B cell (primary cell): ENCODE measurements at regions not wholly inside any gene's neighbourhood (a gene's known extent, or its start where the extent isn't known, plus 50 kb on each side); places are given as distances from the start of the nearest gene placed in this dataset.

Experiments used
- EZH2 ChIP-seq: IDR thresholded peaks from 2 replicates; pipeline ENCODE4 v1.6.1; 2012; ENCODE audit warnings: borderline replicate concordance, low read depth, mild to moderate bottlenecking, moderate library complexity, low read length; ENCODE audit not compliant: insufficient read depth, poor library complexity, severe bottlenecking
- TF ChIP-seq, protein P1 (sequence below): fragments of 200-600 bp; IDR thresholded peaks from one replicate; pipeline ENCODE4 v1.8.0; 2022; ENCODE audit warnings: antibody characterized with exemption, mild to moderate bottlenecking

DNA sequence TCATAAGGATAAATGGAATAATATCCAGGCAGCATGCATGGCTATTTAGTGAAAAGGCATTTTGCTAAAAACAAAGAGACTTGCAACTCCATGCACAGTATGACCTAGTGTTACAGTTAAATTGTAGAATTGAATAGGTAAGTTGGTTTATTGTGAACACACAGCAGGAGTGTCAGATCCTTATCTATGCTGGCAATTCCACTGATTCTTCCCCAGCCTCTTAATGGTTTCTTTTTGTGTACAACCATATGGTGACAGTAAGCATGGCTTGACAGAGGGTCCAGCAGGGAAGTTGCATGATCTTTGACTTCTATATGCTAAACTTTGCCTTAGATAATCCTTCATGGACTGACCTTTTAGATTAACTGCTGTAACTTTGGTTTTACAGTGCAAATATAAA lies 936.6 kb upstream of the EPHA5 start:
- TF ChIP-seq, protein P1, sequence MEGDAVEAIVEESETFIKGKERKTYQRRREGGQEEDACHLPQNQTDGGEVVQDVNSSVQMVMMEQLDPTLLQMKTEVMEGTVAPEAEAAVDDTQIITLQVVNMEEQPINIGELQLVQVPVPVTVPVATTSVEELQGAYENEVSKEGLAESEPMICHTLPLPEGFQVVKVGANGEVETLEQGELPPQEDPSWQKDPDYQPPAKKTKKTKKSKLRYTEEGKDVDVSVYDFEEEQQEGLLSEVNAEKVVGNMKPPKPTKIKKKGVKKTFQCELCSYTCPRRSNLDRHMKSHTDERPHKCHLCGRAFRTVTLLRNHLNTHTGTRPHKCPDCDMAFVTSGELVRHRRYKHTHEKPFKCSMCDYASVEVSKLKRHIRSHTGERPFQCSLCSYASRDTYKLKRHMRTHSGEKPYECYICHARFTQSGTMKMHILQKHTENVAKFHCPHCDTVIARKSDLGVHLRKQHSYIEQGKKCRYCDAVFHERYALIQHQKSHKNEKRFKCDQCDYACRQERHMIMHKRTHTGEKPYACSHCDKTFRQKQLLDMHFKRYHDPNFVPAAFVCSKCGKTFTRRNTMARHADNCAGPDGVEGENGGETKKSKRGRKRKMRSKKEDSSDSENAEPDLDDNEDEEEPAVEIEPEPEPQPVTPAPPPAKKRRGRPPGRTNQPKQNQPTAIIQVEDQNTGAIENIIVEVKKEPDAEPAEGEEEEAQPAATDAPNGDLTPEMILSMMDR: no peak
- TF ChIP-seq EZH2: no peak
